ENCODE measurements at regions not wholly inside any gene's neighbourhood (a gene's known extent, or its start where the extent isn't known, plus 50 kb on each side); places are given as distances from the start of the nearest gene placed in this dataset.

GRCh38 chr3:194212161-194212844, 76.4 kb downstream of the HES1 start:
- H3K4me1 ChIP-seq: no peaks in the 10 kb centered on the region
- no peaks in the 10 kb centered on the region for H3K36me3 ChIP-seq
- no peaks in the 10 kb centered on the region for H3K27me3 ChIP-seq
- H3K4me3 ChIP-seq: no peak overlapping the region
- no peak for DNase-seq
- no peak overlapping the region for H3K27ac ChIP-seq
- TF ChIP-seq CTCF (IDR thresholded peaks at IDR 0.05) (no peak), POLR2A (IDR thresholded peaks at IDR 0.05) (no peak)
- H3K9me3 ChIP-seq: no peaks in the 10 kb centered on the region

DNA sequence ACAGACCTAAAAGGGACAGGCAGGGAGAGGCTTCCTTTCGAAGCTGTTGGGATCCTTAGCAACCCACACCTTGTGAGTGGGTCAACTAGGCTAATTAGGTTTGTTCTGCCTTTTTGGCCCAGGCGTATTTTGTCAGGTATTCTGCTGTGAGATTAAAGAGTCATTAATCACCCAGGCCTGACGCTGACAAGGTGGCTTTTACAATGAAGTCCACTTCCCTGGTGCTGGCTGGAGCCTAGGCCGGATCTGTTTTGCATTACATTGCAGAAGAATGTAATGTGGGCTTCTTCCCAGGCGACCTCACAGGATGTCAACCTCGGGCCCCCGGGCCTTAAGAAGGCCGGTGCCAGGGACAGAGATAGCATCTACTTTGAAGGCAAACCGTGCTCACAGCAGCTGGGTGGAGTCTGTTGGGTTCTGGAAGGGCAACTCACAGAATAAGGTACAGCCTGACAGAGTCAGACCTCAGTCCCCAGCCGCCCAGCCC, 76.9 kb downstream of the HES1 start:
- H3K36me3 ChIP-seq: no peaks in the 10 kb centered on the region
- H3K27ac ChIP-seq: no peak overlapping the region
- H3K27me3 ChIP-seq: no peaks in the 10 kb centered on the region
- H3K4me1 ChIP-seq: no peaks in the 10 kb centered on the region
- TF ChIP-seq CTCF (IDR thresholded peaks at IDR 0.05): no peak
- no peak for TF ChIP-seq POLR2A (IDR thresholded peaks at IDR 0.05)
- no peak for DNase-seq
- no peak overlapping the region for H3K4me3 ChIP-seq
- H3K9me3 ChIP-seq: no peaks in the 10 kb centered on the region

- Histone ChIP-seq H3K27ac (no peak overlapping the region), H3K4me3 (no peak overlapping the region), H3K36me3 (no peaks in the 10 kb centered on the region), H3K4me1 (no peaks in the 10 kb centered on the region), H3K9me3 (no peaks in the 10 kb centered on the region), H3K27me3 (no peaks in the 10 kb centered on the region)
- DNase-seq: no peak
- TF ChIP-seq POLR2A (IDR thresholded peaks at IDR 0.05): no peak
Measured at GRCh38 chr3:194215392-194215791, 79.4 kb downstream of the HES1 start.

DNA sequence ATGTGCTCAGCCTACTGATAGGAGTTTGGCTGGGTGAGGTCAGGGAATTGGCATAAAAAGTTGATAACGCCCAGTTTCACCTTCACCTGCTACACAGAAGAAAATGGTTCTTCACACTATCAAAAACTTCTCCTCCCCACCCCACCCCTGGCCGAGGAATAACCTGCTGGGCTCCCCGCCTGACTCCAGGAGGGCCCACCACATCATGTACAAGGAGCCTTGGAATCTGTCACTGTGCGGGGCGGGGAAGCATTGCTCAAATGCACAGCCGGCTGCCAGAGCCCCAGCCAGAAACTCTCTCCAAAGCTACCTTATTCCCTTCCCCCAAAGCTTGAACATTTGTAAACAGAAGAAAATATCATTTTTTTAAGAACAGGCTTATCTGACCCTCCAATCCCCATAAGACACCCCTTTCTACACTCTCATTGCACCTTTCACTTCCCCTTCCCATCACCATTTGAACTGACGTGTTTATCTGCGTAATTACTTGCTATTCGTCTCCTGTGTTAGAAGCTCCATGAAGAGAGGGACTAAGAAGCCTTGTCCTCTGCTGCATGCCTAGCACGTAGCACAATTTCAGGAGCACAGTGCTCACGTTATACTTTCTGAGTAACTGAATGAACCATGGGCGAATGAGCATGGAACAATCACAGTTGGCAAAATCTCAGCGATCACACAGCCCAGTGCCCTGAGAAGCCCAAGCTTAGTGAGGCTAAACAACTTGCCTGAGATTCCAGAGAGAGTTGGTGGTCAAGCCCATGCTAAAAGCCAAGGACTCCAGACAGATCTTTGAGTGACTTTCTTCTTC, 82.9 kb downstream of the HES1 start:
- no peak overlapping the region for H3K4me3 ChIP-seq
- no peak for DNase-seq
- H3K27me3 ChIP-seq: no peaks in the 10 kb centered on the region
- TF ChIP-seq POLR2A (IDR thresholded peaks at IDR 0.05): no peak
- TF ChIP-seq CTCF (IDR thresholded peaks at IDR 0.05): no peak
- no peak overlapping the region for H3K27ac ChIP-seq
- H3K36me3 ChIP-seq: no peaks in the 10 kb centered on the region
- H3K4me1 ChIP-seq: no peaks in the 10 kb centered on the region
- H3K9me3 ChIP-seq: no peaks in the 10 kb centered on the region

DNA sequence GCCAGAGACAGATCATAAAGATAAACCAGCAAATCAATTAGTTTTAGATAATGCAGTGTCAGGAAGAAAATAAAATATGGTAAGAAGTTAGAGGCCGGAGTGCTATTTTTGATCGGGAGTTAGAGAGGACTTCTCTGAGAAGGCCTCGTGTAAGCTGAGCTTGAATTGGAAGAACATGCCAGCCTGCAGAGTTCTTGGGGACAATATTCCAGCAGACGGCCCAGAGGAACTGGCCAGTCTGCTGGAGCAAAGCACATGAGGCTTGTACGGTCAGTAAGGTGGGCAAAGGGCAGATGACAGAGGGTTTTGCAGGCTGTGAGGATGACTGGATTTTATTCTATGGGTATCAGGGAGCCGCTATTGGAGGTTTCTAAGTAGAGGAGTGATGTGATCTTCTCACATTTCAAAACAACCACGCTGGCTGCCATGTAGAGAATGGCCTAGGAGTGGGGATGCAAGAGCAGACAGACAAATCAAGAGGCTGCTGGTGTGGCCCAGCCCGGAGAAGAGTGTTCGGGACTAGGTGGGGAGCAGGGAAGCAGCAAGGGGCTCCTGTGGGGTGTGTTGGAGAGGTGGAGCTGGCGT, 84.0 kb downstream of the HES1 start:
- Histone ChIP-seq H3K9me3 (no peaks in the 10 kb centered on the region), H3K4me1 (peaks cover 0 to 7% (median 0%) of the 10 kb centered on the region in 4 donors), H3K4me3 (no peak overlapping the region), H3K27ac (no peak overlapping the region), H3K27me3 (no peaks in the 10 kb centered on the region), H3K36me3 (no peaks in the 10 kb centered on the region)
- TF ChIP-seq POLR2A (IDR thresholded peaks at IDR 0.05): no peak
- TF ChIP-seq CTCF (IDR thresholded peaks at IDR 0.05): no peak
- no peak for DNase-seq

DNA sequence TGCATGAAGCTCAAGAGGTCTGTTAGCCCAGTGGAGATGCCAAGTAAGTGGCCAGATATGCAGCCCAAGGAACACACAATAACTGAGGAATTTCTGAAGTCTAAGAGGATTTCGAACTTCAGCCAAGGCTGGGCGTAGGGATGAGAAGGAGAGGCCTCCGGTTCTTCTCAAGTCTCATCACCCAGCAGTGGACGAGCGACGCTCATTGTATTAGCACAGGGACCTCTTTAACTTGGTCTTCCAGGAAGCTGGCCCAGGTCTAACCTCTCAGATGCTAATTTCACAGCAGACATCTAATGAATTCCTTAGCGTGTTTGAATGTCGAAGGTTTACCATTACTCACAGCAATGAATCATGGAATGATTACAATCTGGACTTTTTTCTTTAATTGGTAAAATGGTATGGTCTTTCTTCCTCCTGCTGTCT, 85.0 kb downstream of the HES1 start:
- TF ChIP-seq CTCF (IDR thresholded peaks at IDR 0.05) (no peak), POLR2A (IDR thresholded peaks at IDR 0.05) (no peak)

More for the DNA sequence above, 85.0 kb downstream of the HES1 start:
- Histone ChIP-seq H3K9me3 (no peaks in the 10 kb centered on the region), H3K27ac (no peak overlapping the region), H3K36me3 (no peaks in the 10 kb centered on the region), H3K4me1 (peaks cover 0 to 11% (median 0%) of the 10 kb centered on the region in 4 donors), H3K4me3 (no peak overlapping the region), H3K27me3 (no peaks in the 10 kb centered on the region)
- DNase-seq: no peak
